Neural cell (in vitro differentiated cells): ENCODE measurements at regions not wholly inside any gene's neighbourhood (a gene's known extent, or its start where the extent isn't known, plus 50 kb on each side); places are given as distances from the start of the nearest gene placed in this dataset.

Experiments used
- H2AFZ ChIP-seq: fragments of 200-600, 300-800 bp; sonication (generic), shearing (Covaris generic); 2 replicates; pipeline ENCODE4 v1.6.0; 2014; ENCODE audit warnings: low read depth, mild to moderate bottlenecking, antibody characterized with exemption, low read length, moderate library complexity
- H3F3A ChIP-seq: fragments of 200-600 bp; shearing (Covaris generic); 2 replicates; pipeline ENCODE4 v1.6.1; 2016; ENCODE audit warnings: mild to moderate bottlenecking, moderate library complexity, mixed read lengths, antibody characterized with exemption, low read length; ENCODE audit not compliant: insufficient read depth, poor library complexity, severe bottlenecking
- H3K27ac ChIP-seq: fragments of 200-600, 300-800 bp; sonication (generic), shearing (Covaris generic); 2 replicates; pipeline ENCODE4 v1.5.1; 2014; ENCODE audit warnings: mild to moderate bottlenecking, low read length, moderate library complexity
- H3K27me3 ChIP-seq: fragments of 300-800, 200-600 bp; sonication (generic), shearing (Covaris generic); 2 replicates; pipeline ENCODE4 v1.6.0; 2014; ENCODE audit warnings: mild to moderate bottlenecking, low read depth, low read length, moderate library complexity; ENCODE audit not compliant: insufficient read depth
- H3K36me3 ChIP-seq: fragments of 300-800, 200-600 bp; sonication (generic), shearing (Covaris generic); 2 replicates; pipeline ENCODE4 v1.5.1; 2014; ENCODE audit warnings: mild to moderate bottlenecking, antibody characterized with exemption, low read length, moderate library complexity; ENCODE audit not compliant: insufficient read depth
- H3K4me2 ChIP-seq: fragments of 300-800, 200-600 bp; sonication (generic), shearing (Covaris generic); 2 replicates; pipeline ENCODE4 v1.6.0; 2014; ENCODE audit warnings: mild to moderate bottlenecking, low read length
- H3K4me3 ChIP-seq: fragments of 300-800, 200-600 bp; sonication (generic), shearing (Covaris generic); 2 replicates; pipeline ENCODE4 v1.5.1; 2014; ENCODE audit warnings: mild to moderate bottlenecking, low read length, moderate library complexity
- H3K79me2 ChIP-seq: fragments of 200-600 bp; shearing (Covaris generic); replicated peaks from 2 replicates; pipeline ENCODE4 v1.6.0; 2014; ENCODE audit warnings: mild to moderate bottlenecking, low read length, moderate library complexity; ENCODE audit not compliant: insufficient read depth
- H3K9ac ChIP-seq: fragments of 300-800, 200-600 bp; sonication (generic), shearing (Covaris generic); 2 replicates; pipeline ENCODE4 v1.6.1; 2016; ENCODE audit warnings: mild to moderate bottlenecking, low read length, mixed read lengths
- H3K9me2 ChIP-seq: fragments of 200-600 bp; shearing (Covaris generic); 2 replicates; pipeline ENCODE4 v1.6.1; 2016; ENCODE audit warnings: mild to moderate bottlenecking, low read length, mixed read lengths; ENCODE audit not compliant: insufficient read depth
- H3K9me3 ChIP-seq: fragments of 200-600, 300-800 bp; sonication (generic), shearing (Covaris generic); 2 replicates; pipeline ENCODE4 v1.6.1; 2016; ENCODE audit warnings: mild to moderate bottlenecking, mixed run types, low read length, moderate library complexity, mixed read lengths
- H4K20me1 ChIP-seq: fragments of 200-600 bp; shearing (Covaris generic); 2 replicates; pipeline ENCODE4 v1.6.1; 2016; ENCODE audit warnings: mild to moderate bottlenecking, mixed run types; ENCODE audit not compliant: insufficient read depth
- CTCF ChIP-seq: fragments of 450-650 bp; IDR thresholded peaks from 2 replicates; pipeline ENCODE4 v1.5.1; 2014; ENCODE audit warnings: antibody characterized with exemption, mild to moderate bottlenecking, moderate library complexity; ENCODE audit not compliant: poor library complexity, severe bottlenecking
- EP300 ChIP-seq: fragments of 450-650 bp; conservative IDR thresholded peaks from 2 replicates; pipeline ENCODE4 v1.6.1; 2014; ENCODE audit warnings: antibody characterized with exemption, mild to moderate bottlenecking, moderate library complexity; ENCODE audit not compliant: poor library complexity, severe bottlenecking
- EZH2 ChIP-seq: fragments of 200-600, 300-800 bp; shearing (Covaris generic), sonication (generic); IDR thresholded peaks from 2 replicates; pipeline ENCODE4 v1.6.1; 2014; ENCODE audit warnings: antibody characterized with exemption, low read length, borderline replicate concordance, mild to moderate bottlenecking; ENCODE audit not compliant: insufficient read depth, poor library complexity, severe bottlenecking
- MXI1 ChIP-seq: fragments of 450-650 bp; conservative IDR thresholded peaks from 2 replicates; pipeline ENCODE4 v1.6.1; 2014; ENCODE audit warnings: antibody characterized with exemption, mild to moderate bottlenecking; ENCODE audit not compliant: poor library complexity, severe bottlenecking
- POLR2AphosphoS5 ChIP-seq: IDR thresholded peaks from 2 replicates; pipeline ENCODE4 v1.6.1; 2012
- RAD21 ChIP-seq: fragments of 450-650 bp; conservative IDR thresholded peaks from 2 replicates; pipeline ENCODE4 v1.6.1; 2014; ENCODE audit warnings: antibody characterized with exemption, mild to moderate bottlenecking, moderate library complexity
- REST ChIP-seq: IDR thresholded peaks from 2 replicates; pipeline ENCODE4 v1.6.1; 2012; ENCODE audit warnings: borderline replicate concordance
- SMC3 ChIP-seq: fragments of 450-650 bp; conservative IDR thresholded peaks from 2 replicates; pipeline ENCODE4 v1.6.1; 2014; ENCODE audit warnings: antibody characterized with exemption, mild to moderate bottlenecking, moderate library complexity; ENCODE audit not compliant: poor library complexity
- TAF1 ChIP-seq: IDR thresholded peaks from 2 replicates; pipeline ENCODE4 v1.6.1; 2012; ENCODE audit warnings: low read depth

GRCh38 chr2:4295680-4296079, 592.3 kb downstream of the DCDC2C start:
- no peaks in the 10 kb centered on the region for H3K9me2 ChIP-seq
- no peak overlapping the region for H3K9ac ChIP-seq
- H3F3A ChIP-seq, result no peaks in the 10 kb centered on the region
- no peaks in the 10 kb centered on the region for H3K36me3 ChIP-seq
- H3K27me3 ChIP-seq, result no peaks in the 10 kb centered on the region
- TF ChIP-seq RAD21 (no peak), EZH2 (no peak), REST (no peak), TAF1 (no peak), CTCF (no peak), EP300 (peak; percentile 96), SMC3 (no peak), MXI1 (no peak), POLR2AphosphoS5 (peak; percentile 57)
- H3K9me3 ChIP-seq, result no peaks in the 10 kb centered on the region
- H2AFZ ChIP-seq, result no peak overlapping the region
- H4K20me1 ChIP-seq, result no peaks in the 10 kb centered on the region
- no peak overlapping the region for H3K27ac ChIP-seq
- H3K4me3 ChIP-seq, result no peak overlapping the region
- no peak overlapping the region for H3K4me2 ChIP-seq
- H3K79me2 ChIP-seq, result no peaks in the 10 kb centered on the region

GRCh38 chr2:4300616-4301015, 597.2 kb downstream of the DCDC2C start:
- Histone ChIP-seq H3F3A (no peaks in the 10 kb centered on the region), H2AFZ (no peak overlapping the region), H3K36me3 (no peaks in the 10 kb centered on the region), H4K20me1 (no peaks in the 10 kb centered on the region), H3K9ac (no peak overlapping the region), H3K4me2 (no peak overlapping the region), H3K79me2 (no peaks in the 10 kb centered on the region), H3K4me3 (no peak overlapping the region), H3K9me3 (no peaks in the 10 kb centered on the region), H3K27ac (no peak overlapping the region), H3K27me3 (no peaks in the 10 kb centered on the region), H3K9me2 (no peaks in the 10 kb centered on the region)
- TF ChIP-seq TAF1, result no peak
- no peak for TF ChIP-seq MXI1
- no peak for TF ChIP-seq SMC3
- TF ChIP-seq REST, result no peak
- no peak for TF ChIP-seq EZH2
- no peak for TF ChIP-seq RAD21
- TF ChIP-seq POLR2AphosphoS5, result no peak
- no peak for TF ChIP-seq EP300
- TF ChIP-seq CTCF, result no peak
